ENCODE measurements at regions not wholly inside any gene's neighbourhood (a gene's known extent, or its start where the extent isn't known, plus 50 kb on each side); places are given as distances from the start of the nearest gene placed in this dataset.

- TF ChIP-seq CTCF (IDR thresholded peaks at IDR 0.05; ENCODE audit: low read length) = no peak
- no peak for TF ChIP-seq EZH2phosphoT487 (IDR thresholded peaks at IDR 0.05; ENCODE audit: low read length)
These were observed 50.2 kb upstream of the SLC35C1 start for GRCh38 chr11:45754741-45755140.

Data from MM.1S (cell line).